ENCODE measurements at regions not wholly inside any gene's neighbourhood (a gene's known extent, or its start where the extent isn't known, plus 50 kb on each side); places are given as distances from the start of the nearest gene placed in this dataset.

DNA sequence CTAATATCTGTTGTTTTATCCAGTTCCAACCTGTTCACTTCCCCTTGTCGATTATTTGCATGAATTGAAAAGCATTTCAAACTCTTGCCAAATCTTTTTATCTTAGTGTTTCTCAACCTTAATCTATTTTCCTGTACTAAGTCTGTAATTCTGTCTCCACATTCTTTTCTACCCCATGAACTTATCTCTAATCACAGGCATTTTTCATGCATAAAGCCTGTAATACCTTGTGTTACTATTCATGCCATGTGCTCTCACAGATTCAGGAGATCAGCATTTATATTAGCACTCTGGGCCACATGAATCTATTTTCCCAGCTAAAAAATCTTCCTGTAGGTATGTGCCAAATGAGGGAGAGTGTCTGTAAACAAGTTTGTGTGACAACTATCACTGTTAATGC is 1360.9 kb downstream of the STIM2 start:
- Mint-ChIP-seq H3K9me3 (no peaks in the 10 kb centered on the region), H3K27ac (no peak overlapping the region), H3K36me3 (ENCODE audit: low read depth) (no peaks in the 10 kb centered on the region), H3K4me1 (peaks cover 11% of the 10 kb centered on the region), H3K4me3 (no peak overlapping the region), H3K27me3 (ENCODE audit: insufficient read depth, low read depth, poor library complexity) (no peaks in the 10 kb centered on the region)
- no peak for ATAC-seq
- H3K9me2 ChIP-seq (ENCODE audit: insufficient read depth) = no peaks in the 10 kb centered on the region
- peaks cover 12% of the 10 kb centered on the region for H3K4me1 ChIP-seq (ENCODE audit: insufficient read depth)
- DNase-seq (ENCODE audit: low spot score) = no peak
- H3K79me2 ChIP-seq (replicated peaks; ENCODE audit: insufficient read depth) = no peaks in the 10 kb centered on the region
- no peak overlapping the region for H3K4me2 ChIP-seq
- H3K27me3 ChIP-seq (ENCODE audit: insufficient read depth) = no peaks in the 10 kb centered on the region
- H3K27ac ChIP-seq (ENCODE audit: low read depth) = no peak overlapping the region
- no peaks in the 10 kb centered on the region for H4K20me1 ChIP-seq (replicated peaks; ENCODE audit: insufficient read depth)
- H3F3A ChIP-seq (replicated peaks; ENCODE audit: low read depth) = no peaks in the 10 kb centered on the region
- H2AFZ ChIP-seq = no peak overlapping the region
- no peak for TF ChIP-seq STAT1 (IDR thresholded peaks at IDR 0.05; ENCODE audit: unreplicated experiment)
- TF ChIP-seq EZH2 (IDR thresholded peaks at IDR 0.05; ENCODE audit: low read depth, unreplicated experiment) = no peak
- TF ChIP-seq, protein P1, sequence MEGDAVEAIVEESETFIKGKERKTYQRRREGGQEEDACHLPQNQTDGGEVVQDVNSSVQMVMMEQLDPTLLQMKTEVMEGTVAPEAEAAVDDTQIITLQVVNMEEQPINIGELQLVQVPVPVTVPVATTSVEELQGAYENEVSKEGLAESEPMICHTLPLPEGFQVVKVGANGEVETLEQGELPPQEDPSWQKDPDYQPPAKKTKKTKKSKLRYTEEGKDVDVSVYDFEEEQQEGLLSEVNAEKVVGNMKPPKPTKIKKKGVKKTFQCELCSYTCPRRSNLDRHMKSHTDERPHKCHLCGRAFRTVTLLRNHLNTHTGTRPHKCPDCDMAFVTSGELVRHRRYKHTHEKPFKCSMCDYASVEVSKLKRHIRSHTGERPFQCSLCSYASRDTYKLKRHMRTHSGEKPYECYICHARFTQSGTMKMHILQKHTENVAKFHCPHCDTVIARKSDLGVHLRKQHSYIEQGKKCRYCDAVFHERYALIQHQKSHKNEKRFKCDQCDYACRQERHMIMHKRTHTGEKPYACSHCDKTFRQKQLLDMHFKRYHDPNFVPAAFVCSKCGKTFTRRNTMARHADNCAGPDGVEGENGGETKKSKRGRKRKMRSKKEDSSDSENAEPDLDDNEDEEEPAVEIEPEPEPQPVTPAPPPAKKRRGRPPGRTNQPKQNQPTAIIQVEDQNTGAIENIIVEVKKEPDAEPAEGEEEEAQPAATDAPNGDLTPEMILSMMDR (conservative IDR thresholded peaks at IDR 0.05; ENCODE audit: low read depth in 2 of 2) = no peak
- no peak for TF ChIP-seq REST (IDR thresholded peaks at IDR 0.05; ENCODE audit: unreplicated experiment)
- TF ChIP-seq CREB1 (CRISPR knock-in tag; IDR thresholded peaks at IDR 0.05; ENCODE audit: low read depth) = no peak
- TF ChIP-seq EZH2phosphoT487 (IDR thresholded peaks at IDR 0.05; ENCODE audit: unreplicated experiment) = no peak
- TF ChIP-seq JUNB (IDR thresholded peaks at IDR 0.05; ENCODE audit: unreplicated experiment) = no peak
- TF ChIP-seq NANOG (IDR thresholded peaks at IDR 0.05; ENCODE audit: borderline replicate concordance) = no peak
- no peak for TF ChIP-seq ZNF462 (CRISPR knock-in tag; IDR thresholded peaks at IDR 0.05)
- no peak for TF ChIP-seq ZNF114 (CRISPR knock-in tag; IDR thresholded peaks at IDR 0.05)
- TF ChIP-seq, protein P2, sequence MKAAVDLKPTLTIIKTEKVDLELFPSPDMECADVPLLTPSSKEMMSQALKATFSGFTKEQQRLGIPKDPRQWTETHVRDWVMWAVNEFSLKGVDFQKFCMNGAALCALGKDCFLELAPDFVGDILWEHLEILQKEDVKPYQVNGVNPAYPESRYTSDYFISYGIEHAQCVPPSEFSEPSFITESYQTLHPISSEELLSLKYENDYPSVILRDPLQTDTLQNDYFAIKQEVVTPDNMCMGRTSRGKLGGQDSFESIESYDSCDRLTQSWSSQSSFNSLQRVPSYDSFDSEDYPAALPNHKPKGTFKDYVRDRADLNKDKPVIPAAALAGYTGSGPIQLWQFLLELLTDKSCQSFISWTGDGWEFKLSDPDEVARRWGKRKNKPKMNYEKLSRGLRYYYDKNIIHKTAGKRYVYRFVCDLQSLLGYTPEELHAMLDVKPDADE (IDR thresholded peaks at IDR 0.05) = no peak
- no peak for TF ChIP-seq POLR2AphosphoS5 (IDR thresholded peaks at IDR 0.05; ENCODE audit: low read depth)
- no peak for TF ChIP-seq ZNF331 (CRISPR knock-in tag; IDR thresholded peaks at IDR 0.05; ENCODE audit: low read depth)
- H3K36me3 ChIP-seq (ENCODE audit: insufficient read depth) = no peaks in the 10 kb centered on the region
- no peak overlapping the region for H3K4me3 ChIP-seq
